Stimulated activated memory B cell treated with anti-CD40 and anti-IgM and Interleukin-4, amounts not matched to agents 10 μg/mL and 1 μg/mL and 100 μg/mL, for 72 hours (primary cell): ENCODE measurements at regions not wholly inside any gene's neighbourhood (a gene's known extent, or its start where the extent isn't known, plus 50 kb on each side); places are given as distances from the start of the nearest gene placed in this dataset.
"Not testable (repeated sequence)": the region's sequence is repeated elsewhere in the genome, so short reads cannot be mapped to it uniquely, and the experiment has no call there.

Experiments
- ATAC-seq: fragments of 150-1000 bp; cut with Tn5 transposase; 2 replicates; pipeline ENCODE4 v1.10.0; 2021
- H3K27ac Mint-ChIP-seq: one replicate; pipeline ENCODE4 v1.8.0; 2022; ENCODE audit warnings: mild to moderate bottlenecking, mixed read lengths
- H3K27me3 Mint-ChIP-seq: one replicate; pipeline ENCODE4 v1.8.0; 2022; ENCODE audit warnings: mixed read lengths
- H3K36me3 Mint-ChIP-seq: one replicate; pipeline ENCODE4 v1.8.0; 2022; ENCODE audit warnings: mixed read lengths
- H3K4me1 Mint-ChIP-seq: one replicate; pipeline ENCODE4 v1.8.0; 2022; ENCODE audit warnings: mixed read lengths
- H3K4me3 Mint-ChIP-seq: one replicate; pipeline ENCODE4 v1.8.0; 2022; ENCODE audit warnings: mild to moderate bottlenecking, moderate library complexity, mixed read lengths
- H3K9me3 Mint-ChIP-seq: one replicate; pipeline ENCODE4 v1.8.0; 2022; ENCODE audit warnings: mixed read lengths

DNA sequence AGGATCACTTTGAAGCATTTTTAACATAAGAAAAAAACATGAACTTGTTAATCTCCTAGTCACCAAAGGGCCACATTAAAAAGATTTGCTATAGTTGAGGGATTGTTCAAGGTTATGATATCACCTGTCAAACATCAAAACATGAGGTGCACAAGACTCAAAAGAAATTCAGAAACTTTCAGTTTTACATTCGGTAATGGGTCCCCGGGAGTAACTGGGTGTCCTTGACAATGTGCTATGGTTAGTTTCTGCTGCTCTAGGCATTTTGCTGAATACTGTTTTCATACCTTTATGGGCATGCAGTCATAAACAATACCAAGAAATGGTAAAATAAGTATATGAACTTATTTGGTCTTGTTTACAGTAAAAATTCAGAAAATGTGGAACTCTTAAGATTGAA is 92.8 kb upstream of the EDIL3 start:
- peaks cover 5% of the 10 kb centered on the region for H3K9me3 Mint-ChIP-seq
- no peak overlapping the region for H3K4me3 Mint-ChIP-seq
- H3K36me3 Mint-ChIP-seq = no peaks in the 10 kb centered on the region
- H3K27me3 Mint-ChIP-seq = no peaks in the 10 kb centered on the region
- H3K4me1 Mint-ChIP-seq = no peaks in the 10 kb centered on the region
- no peak for ATAC-seq
- H3K27ac Mint-ChIP-seq = no peak overlapping the region

DNA sequence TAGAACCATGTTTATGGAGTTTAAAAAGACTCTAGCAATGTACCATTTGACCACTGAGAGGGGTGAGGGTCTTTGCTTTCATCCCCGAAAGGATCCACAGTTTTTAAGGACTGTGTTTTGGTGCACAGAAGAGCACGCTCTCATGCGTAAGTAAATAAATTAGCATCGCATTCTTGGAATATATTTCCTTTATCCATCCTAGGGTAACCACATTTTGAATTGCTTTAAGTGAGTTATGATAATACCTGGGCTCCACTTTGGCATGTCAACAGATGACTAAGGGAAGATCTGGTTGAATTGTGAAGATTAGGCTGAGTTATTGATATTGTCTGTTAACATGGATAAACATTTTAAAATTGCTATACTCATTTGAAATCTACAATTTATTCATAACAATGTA is 89.4 kb upstream of the EDIL3 start:
- Mint-ChIP-seq H3K4me1 (no peaks in the 10 kb centered on the region), H3K36me3 (no peaks in the 10 kb centered on the region), H3K27me3 (no peaks in the 10 kb centered on the region), H3K9me3 (peaks cover 5% of the 10 kb centered on the region), H3K27ac (no peak overlapping the region), H3K4me3 (no peak overlapping the region)
- no peak for ATAC-seq

DNA sequence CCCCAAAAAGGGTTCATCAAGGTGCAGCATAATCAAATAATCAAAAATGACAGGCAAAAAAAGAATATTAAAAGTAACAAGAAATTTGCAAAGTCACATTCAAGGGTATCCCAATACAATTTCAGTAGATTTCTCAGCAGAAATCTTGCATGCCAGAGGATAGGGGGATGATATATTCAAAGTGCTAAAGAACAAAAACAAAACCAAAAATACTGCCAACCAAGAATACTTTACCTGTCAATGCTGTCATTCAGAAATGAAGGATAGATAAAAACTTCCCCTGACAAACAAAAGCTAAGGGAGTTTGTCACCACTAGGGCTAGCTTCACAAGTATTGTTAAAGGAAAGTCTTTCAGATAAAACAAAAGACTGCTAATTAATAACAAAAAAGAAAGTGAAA is 68.7 kb upstream of the EDIL3 start:
- no peak for ATAC-seq
- Mint-ChIP-seq H3K4me3 (no peak overlapping the region), H3K27ac (no peak overlapping the region), H3K27me3 (no peaks in the 10 kb centered on the region), H3K9me3 (peaks cover 6% of the 10 kb centered on the region), H3K36me3 (no peaks in the 10 kb centered on the region), H3K4me1 (no peaks in the 10 kb centered on the region)

DNA sequence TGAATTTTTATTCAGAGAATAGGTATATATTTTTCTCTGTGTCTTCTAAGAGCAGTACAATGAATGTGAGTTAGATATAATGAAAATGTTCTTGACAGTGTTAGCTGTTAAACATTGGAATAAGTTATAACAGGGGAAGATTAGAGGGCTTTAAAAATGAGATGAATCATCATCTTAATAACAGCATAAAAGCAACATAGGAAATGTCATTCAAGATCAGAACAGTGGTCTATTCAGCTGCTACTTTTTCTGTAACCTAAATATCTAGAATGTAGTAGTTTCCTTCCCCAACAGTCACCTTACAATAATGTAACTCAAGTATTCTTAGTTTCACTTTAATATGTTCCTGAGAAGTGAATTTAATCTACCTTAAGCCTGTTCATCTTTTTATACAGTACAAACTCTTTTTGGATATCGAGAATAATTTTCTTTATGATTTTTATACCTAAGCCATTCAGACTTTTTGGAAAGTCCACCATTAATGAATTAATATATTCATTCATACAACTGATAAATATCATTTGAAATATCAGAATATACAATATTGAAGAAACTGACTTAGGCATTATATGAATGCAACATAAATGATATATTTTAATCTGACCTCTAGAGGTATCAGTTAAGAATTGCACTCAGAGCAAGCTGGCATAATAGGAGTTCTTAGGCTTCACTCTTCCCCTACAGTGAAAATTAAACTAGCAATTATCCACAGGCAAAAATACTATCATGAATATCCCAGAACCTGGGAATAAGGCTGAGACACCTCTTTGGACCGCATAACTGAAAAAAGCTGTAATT is 66.1 kb upstream of the EDIL3 start:
- no peaks in the 10 kb centered on the region for H3K4me1 Mint-ChIP-seq
- no peaks in the 10 kb centered on the region for H3K27me3 Mint-ChIP-seq
- peaks cover 6% of the 10 kb centered on the region for H3K9me3 Mint-ChIP-seq
- H3K36me3 Mint-ChIP-seq = no peaks in the 10 kb centered on the region
- no peak overlapping the region for H3K27ac Mint-ChIP-seq
- ATAC-seq = no peak
- no peak overlapping the region for H3K4me3 Mint-ChIP-seq

DNA sequence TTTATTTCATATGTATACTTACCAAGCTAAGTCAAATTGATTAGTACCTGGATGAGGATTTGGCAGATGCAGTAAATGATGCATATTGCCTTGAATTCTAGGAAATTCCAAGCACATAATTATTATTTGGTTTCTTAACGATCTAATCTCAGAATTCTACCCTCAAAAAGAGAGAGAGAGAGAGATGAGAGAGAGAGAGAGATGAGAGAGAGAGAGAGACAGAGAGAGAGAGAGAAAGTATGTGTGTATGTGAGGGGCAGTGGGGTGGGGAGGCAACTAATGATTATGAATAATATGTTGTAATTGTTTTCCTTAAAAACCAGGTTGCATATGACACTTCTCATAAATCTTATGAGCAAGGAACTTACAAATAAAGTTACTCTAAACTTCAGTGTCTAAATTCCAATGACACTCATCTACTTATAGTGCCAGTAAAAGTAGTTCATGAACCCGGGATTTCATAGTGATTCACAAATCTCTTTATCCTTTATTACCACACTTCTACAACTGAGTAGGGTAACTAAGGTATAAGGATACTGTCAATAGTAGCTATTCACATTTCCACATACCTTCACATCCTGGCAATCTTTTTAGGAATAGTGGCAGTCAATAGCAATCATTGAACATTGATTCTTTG is 60.5 kb upstream of the EDIL3 start:
- H3K36me3 Mint-ChIP-seq = no peaks in the 10 kb centered on the region
- H3K27me3 Mint-ChIP-seq = no peaks in the 10 kb centered on the region
- H3K9me3 Mint-ChIP-seq = peaks cover 3% of the 10 kb centered on the region
- H3K4me1 Mint-ChIP-seq = no peaks in the 10 kb centered on the region
- ATAC-seq = no peak
- no peak overlapping the region for H3K4me3 Mint-ChIP-seq
- H3K27ac Mint-ChIP-seq = no peak overlapping the region

DNA sequence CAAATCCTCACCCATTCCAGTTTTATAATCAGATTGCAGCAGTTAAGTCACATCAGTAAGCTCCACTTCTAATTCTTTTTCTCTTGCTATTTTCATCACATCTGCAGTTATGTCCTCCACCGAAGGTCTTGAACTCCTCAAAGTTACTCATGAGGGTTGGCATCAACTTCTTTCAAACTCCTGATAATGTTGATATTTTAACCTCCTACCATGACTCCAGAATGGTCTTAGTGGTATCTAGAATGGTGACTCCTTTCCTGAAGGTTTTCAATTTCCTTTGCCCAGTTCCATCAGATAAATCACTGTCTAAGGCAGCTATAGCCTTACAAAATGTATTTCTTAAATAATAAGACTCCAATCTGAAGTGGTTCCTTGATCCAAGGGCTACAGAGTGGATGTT is 53.8 kb upstream of the EDIL3 start:
- Mint-ChIP-seq H3K36me3 (no peaks in the 10 kb centered on the region), H3K9me3 (peaks cover 7% of the 10 kb centered on the region), H3K4me1 (no peaks in the 10 kb centered on the region), H3K27me3 (no peaks in the 10 kb centered on the region), H3K27ac (no peak overlapping the region), H3K4me3 (no peak overlapping the region)
- no peak for ATAC-seq

DNA sequence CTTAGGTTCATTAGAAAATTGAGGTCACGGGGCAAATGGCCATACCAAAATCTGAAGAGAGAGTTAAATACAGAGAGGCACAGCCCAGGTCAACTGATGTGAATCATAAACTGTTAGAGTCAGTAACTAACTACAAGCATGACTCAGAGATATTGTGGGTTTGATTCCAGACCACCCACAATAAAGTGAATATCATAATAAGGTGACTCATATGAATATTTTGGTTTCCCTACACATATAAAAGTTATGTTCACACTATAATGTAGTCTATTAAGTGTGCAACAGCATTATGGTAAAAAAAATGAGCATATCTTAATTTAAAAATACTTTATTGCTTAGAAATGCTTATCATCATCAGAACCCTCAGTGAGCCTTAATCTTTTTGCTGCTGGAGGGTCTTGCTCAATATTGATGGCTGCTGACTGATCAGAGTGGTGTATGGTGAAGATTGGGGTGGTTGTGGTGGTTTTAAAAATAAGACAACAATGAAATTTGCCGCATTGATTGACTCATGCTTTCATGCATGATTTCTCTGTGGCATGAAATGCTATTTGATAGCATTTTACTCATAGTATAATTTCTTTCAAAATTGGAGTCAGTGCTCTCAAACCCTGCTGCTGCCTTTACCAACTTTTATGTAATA is 53.1 kb upstream of the EDIL3 start:
- H3K4me1 Mint-ChIP-seq = no peaks in the 10 kb centered on the region
- H3K27me3 Mint-ChIP-seq = no peaks in the 10 kb centered on the region
- H3K36me3 Mint-ChIP-seq = no peaks in the 10 kb centered on the region
- ATAC-seq = no peak
- H3K4me3 Mint-ChIP-seq = no peak overlapping the region
- H3K9me3 Mint-ChIP-seq = peaks cover 7% of the 10 kb centered on the region
- no peak overlapping the region for H3K27ac Mint-ChIP-seq

DNA sequence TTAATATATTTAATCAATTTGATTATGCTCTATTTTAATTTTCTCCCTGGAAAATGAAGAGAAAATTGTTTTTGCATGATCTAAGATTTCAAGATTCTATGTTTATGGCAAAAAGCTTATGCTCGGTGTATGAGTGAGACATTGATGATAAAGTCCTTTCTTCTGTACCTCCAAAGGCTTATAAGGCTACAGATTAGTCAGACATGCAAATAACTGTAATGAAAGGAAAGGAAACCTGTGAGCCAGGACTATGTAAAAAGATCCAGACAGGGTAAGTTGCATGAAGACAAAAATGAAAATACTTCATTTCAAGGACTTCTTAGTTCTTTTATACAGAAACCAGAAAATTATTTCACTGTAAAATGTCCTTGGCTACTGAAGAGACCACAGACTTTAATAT is 52.2 kb upstream of the EDIL3 start:
- ATAC-seq = no peak
- Mint-ChIP-seq H3K4me3 (no peak overlapping the region), H3K36me3 (no peaks in the 10 kb centered on the region), H3K27ac (no peak overlapping the region), H3K27me3 (no peaks in the 10 kb centered on the region), H3K9me3 (peaks cover 7% of the 10 kb centered on the region), H3K4me1 (no peaks in the 10 kb centered on the region)

DNA sequence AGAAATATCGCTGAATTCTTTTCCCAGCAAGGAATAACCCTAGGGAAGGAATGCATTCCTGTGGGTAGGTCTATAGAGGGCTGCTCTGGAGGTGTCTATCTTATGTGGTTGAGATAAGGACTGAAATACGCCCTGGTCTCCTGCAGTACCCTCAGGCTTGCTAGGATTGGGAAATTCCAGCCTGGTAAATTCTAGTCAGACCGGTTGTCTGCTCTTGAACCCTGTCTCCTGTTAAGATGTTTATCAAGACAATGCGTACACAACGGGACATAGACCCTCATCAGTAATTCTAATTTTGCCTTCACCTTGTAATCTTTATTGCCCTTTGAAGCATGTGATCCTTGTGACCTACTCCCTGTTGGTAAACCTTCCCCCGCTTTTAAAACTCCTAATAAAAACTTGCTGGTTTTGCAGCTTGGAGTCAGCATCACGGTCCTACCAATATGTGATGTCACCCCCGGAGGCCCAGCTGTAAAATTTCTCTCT is 51.2 kb upstream of the EDIL3 start:
- not testable (repeated sequence) for H3K4me3 Mint-ChIP-seq, H3K27me3 Mint-ChIP-seq, ATAC-seq, H3K36me3 Mint-ChIP-seq, H3K9me3 Mint-ChIP-seq, H3K4me1 Mint-ChIP-seq, H3K27ac Mint-ChIP-seq
